ENCODE measurements at regions not wholly inside any gene's neighbourhood (a gene's known extent, or its start where the extent isn't known, plus 50 kb on each side); places are given as distances from the start of the nearest gene placed in this dataset.

DNA sequence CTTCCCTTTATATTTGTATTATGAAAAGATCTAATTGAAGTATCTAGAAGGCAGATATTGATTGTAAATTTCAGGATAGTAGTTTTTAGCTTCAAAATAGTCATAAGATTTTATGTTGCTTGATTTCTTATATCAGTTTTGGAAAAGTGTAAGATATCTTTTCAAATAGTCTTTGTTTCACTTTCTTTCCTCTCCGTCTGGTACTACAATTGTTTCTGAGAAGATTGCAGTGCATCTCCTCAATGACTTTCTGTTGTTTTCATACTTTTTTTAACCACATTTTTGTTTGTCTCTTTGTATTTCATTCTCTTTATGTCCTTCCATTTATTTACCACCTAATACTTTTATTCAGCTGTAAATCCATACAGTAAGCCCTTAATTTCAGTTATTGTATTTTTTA lies 964.6 kb upstream of the B3GALT2 start:
- Histone ChIP-seq H3K4me3 (ENCODE audit: low read length, poor library complexity, severe bottlenecking) (no peak overlapping the region), H3K36me3 (ENCODE audit: insufficient read depth, low read length) (no peaks in the 10 kb centered on the region), H3K27me3 (ENCODE audit: insufficient read depth, low read length, poor library complexity, severe bottlenecking) (no peaks in the 10 kb centered on the region), H3K79me2 (ENCODE audit: insufficient read depth, low read length) (no peaks in the 10 kb centered on the region), H3K4me2 (ENCODE audit: low read depth, low read length, poor library complexity, severe bottlenecking) (no peak overlapping the region), H3K4me1 (ENCODE audit: insufficient read depth, low read length, poor library complexity, severe bottlenecking) (no peaks in the 10 kb centered on the region), H3K9me3 (ENCODE audit: insufficient read depth, low read depth, low read length) (no peaks in the 10 kb centered on the region), H3K9me2 (replicated peaks; ENCODE audit: low read depth, low read length) (no peaks in the 10 kb centered on the region), H2AFZ (ENCODE audit: low read length) (no peak overlapping the region), H3K9ac (ENCODE audit: low read depth, low read length, poor library complexity, severe bottlenecking) (no peak overlapping the region), H3F3A (ENCODE audit: low read depth) (no peaks in the 10 kb centered on the region), H4K20me1 (ENCODE audit: insufficient read depth, low read length, poor library complexity, severe bottlenecking) (no peaks in the 10 kb centered on the region)
- TF ChIP-seq EZH2phosphoT487 (IDR thresholded peaks at IDR 0.05; ENCODE audit: borderline replicate concordance): no peak

DNA sequence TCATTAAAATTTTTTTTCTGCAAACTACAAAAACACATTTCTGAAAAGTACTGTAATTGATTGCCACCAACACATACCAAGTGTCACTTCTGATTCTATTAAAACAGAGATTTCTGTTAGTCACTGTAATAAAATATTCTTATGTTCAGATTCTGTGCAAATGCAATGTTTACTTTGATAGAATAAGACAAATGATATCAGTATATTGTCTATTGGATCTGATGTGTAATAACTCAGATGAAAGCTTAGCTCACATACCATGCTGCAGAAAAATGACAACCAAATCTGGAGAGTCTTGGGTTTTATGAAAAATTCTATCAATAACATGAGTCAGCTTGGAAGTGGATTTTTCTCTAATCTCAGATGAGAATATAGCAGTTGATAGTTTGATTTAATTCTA lies 963.8 kb upstream of the B3GALT2 start:
- no peak for TF ChIP-seq EZH2phosphoT487 (IDR thresholded peaks at IDR 0.05; ENCODE audit: borderline replicate concordance)
- H3K27me3 ChIP-seq (ENCODE audit: insufficient read depth, low read length, poor library complexity, severe bottlenecking): no peaks in the 10 kb centered on the region
- no peak overlapping the region for H3K4me2 ChIP-seq (ENCODE audit: low read depth, low read length, poor library complexity, severe bottlenecking)
- H3K9me3 ChIP-seq (ENCODE audit: insufficient read depth, low read depth, low read length): no peaks in the 10 kb centered on the region
- no peaks in the 10 kb centered on the region for H3K36me3 ChIP-seq (ENCODE audit: insufficient read depth, low read length)
- no peaks in the 10 kb centered on the region for H3K4me1 ChIP-seq (ENCODE audit: insufficient read depth, low read length, poor library complexity, severe bottlenecking)
- H4K20me1 ChIP-seq (ENCODE audit: insufficient read depth, low read length, poor library complexity, severe bottlenecking): no peaks in the 10 kb centered on the region
- no peaks in the 10 kb centered on the region for H3K9me2 ChIP-seq (replicated peaks; ENCODE audit: low read depth, low read length)
- H3K79me2 ChIP-seq (ENCODE audit: insufficient read depth, low read length): no peaks in the 10 kb centered on the region
- no peak overlapping the region for H2AFZ ChIP-seq (ENCODE audit: low read length)
- no peak overlapping the region for H3K9ac ChIP-seq (ENCODE audit: low read depth, low read length, poor library complexity, severe bottlenecking)
- H3F3A ChIP-seq (ENCODE audit: low read depth): no peaks in the 10 kb centered on the region
- no peak overlapping the region for H3K4me3 ChIP-seq (ENCODE audit: low read length, poor library complexity, severe bottlenecking)

- Histone ChIP-seq H3K4me3 (ENCODE audit: low read length, poor library complexity, severe bottlenecking) (no peak overlapping the region), H3K4me1 (ENCODE audit: insufficient read depth, low read length, poor library complexity, severe bottlenecking) (no peaks in the 10 kb centered on the region), H3K9me3 (ENCODE audit: insufficient read depth, low read depth, low read length) (no peaks in the 10 kb centered on the region), H4K20me1 (ENCODE audit: insufficient read depth, low read length, poor library complexity, severe bottlenecking) (no peaks in the 10 kb centered on the region), H3K4me2 (ENCODE audit: low read depth, low read length, poor library complexity, severe bottlenecking) (no peak overlapping the region), H3K9me2 (replicated peaks; ENCODE audit: low read depth, low read length) (no peaks in the 10 kb centered on the region), H3K79me2 (ENCODE audit: insufficient read depth, low read length) (no peaks in the 10 kb centered on the region), H3K9ac (ENCODE audit: low read depth, low read length, poor library complexity, severe bottlenecking) (no peak overlapping the region), H3K36me3 (ENCODE audit: insufficient read depth, low read length) (no peaks in the 10 kb centered on the region), H3K27me3 (ENCODE audit: insufficient read depth, low read length, poor library complexity, severe bottlenecking) (no peaks in the 10 kb centered on the region), H2AFZ (ENCODE audit: low read length) (no peak overlapping the region), H3F3A (ENCODE audit: low read depth) (no peaks in the 10 kb centered on the region)
- TF ChIP-seq, protein P1, sequence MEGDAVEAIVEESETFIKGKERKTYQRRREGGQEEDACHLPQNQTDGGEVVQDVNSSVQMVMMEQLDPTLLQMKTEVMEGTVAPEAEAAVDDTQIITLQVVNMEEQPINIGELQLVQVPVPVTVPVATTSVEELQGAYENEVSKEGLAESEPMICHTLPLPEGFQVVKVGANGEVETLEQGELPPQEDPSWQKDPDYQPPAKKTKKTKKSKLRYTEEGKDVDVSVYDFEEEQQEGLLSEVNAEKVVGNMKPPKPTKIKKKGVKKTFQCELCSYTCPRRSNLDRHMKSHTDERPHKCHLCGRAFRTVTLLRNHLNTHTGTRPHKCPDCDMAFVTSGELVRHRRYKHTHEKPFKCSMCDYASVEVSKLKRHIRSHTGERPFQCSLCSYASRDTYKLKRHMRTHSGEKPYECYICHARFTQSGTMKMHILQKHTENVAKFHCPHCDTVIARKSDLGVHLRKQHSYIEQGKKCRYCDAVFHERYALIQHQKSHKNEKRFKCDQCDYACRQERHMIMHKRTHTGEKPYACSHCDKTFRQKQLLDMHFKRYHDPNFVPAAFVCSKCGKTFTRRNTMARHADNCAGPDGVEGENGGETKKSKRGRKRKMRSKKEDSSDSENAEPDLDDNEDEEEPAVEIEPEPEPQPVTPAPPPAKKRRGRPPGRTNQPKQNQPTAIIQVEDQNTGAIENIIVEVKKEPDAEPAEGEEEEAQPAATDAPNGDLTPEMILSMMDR (conservative IDR thresholded peaks at IDR 0.05; ENCODE audit: low read length): no peak
- TF ChIP-seq EZH2phosphoT487 (IDR thresholded peaks at IDR 0.05; ENCODE audit: borderline replicate concordance): no peak
These were observed 946.7 kb upstream of the B3GALT2 start for GRCh38 chr1:194133152-194133551.

DNA sequence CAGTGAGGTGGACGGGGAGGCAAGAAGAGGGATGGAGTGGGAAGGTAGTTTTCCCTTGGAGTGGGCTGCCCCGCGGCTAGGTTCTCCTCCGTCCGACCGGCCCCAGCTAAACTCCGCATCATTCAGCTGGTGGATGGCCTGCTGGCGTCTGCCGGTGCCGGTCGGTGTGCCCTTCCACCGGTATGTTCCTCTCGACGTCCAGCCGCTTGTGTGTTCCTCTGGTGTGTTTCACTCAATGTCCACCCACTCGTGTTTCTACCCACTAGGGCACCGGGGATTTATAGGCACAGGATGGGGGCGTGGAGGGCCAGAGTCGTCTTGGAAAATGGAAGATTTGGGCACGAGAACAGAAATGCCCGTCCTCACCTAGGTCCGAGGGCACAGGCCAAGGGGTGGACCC lies 931.7 kb upstream of the B3GALT2 start:
- no peaks in the 10 kb centered on the region for H4K20me1 ChIP-seq (ENCODE audit: insufficient read depth, low read length, poor library complexity, severe bottlenecking)
- no peaks in the 10 kb centered on the region for H3K4me1 ChIP-seq (ENCODE audit: insufficient read depth, low read length, poor library complexity, severe bottlenecking)
- H3K36me3 ChIP-seq (ENCODE audit: insufficient read depth, low read length): no peaks in the 10 kb centered on the region
- H3K4me3 ChIP-seq (ENCODE audit: low read length, poor library complexity, severe bottlenecking): no peak overlapping the region
- H2AFZ ChIP-seq (ENCODE audit: low read length): no peak overlapping the region
- TF ChIP-seq, protein P1 (conservative IDR thresholded peaks at IDR 0.05; ENCODE audit: low read length): no peak
- TF ChIP-seq EZH2phosphoT487 (IDR thresholded peaks at IDR 0.05; ENCODE audit: borderline replicate concordance): no peak
- no peaks in the 10 kb centered on the region for H3K79me2 ChIP-seq (ENCODE audit: insufficient read depth, low read length)
- H3K9me2 ChIP-seq (replicated peaks; ENCODE audit: low read depth, low read length): no peaks in the 10 kb centered on the region
- H3F3A ChIP-seq (ENCODE audit: low read depth): no peaks in the 10 kb centered on the region
- no peaks in the 10 kb centered on the region for H3K9me3 ChIP-seq (ENCODE audit: insufficient read depth, low read depth, low read length)
- no peak overlapping the region for H3K9ac ChIP-seq (ENCODE audit: low read depth, low read length, poor library complexity, severe bottlenecking)
- no peak overlapping the region for H3K4me2 ChIP-seq (ENCODE audit: low read depth, low read length, poor library complexity, severe bottlenecking)
- no peaks in the 10 kb centered on the region for H3K27me3 ChIP-seq (ENCODE audit: insufficient read depth, low read length, poor library complexity, severe bottlenecking)

All from Loucy (cell line).